Mesenchymal stem cell (in vitro differentiated cells and primary cell): ENCODE measurements at regions not wholly inside any gene's neighbourhood (a gene's known extent, or its start where the extent isn't known, plus 50 kb on each side); places are given as distances from the start of the nearest gene placed in this dataset.

Experiments
- DNase-seq: peaks from one replicate; pipeline ENCODE4 v3.0.0-alpha.2; 2013
- H2AFZ ChIP-seq: one replicate; pipeline ENCODE4 v1.6.1; 2013; ENCODE audit warnings: low read depth, mild to moderate bottlenecking, control low read depth, inconsistent platforms, low read length, moderate library complexity
- H2AK5ac ChIP-seq: 2 replicates; pipeline ENCODE4 v1.6.1; 2013; ENCODE audit warnings: low read length, moderate library complexity, mild to moderate bottlenecking, inconsistent platforms; ENCODE audit not compliant: severe bottlenecking
- H2BK120ac ChIP-seq: one replicate; pipeline ENCODE4 v1.6.1; 2013; ENCODE audit warnings: low read depth, mild to moderate bottlenecking, inconsistent platforms, low read length, moderate library complexity
- H2BK12ac ChIP-seq, 2 experiments: one replicate each; pipeline ENCODE4 v1.6.1; 2013; ENCODE audit warnings: inconsistent platforms in 2 of 2, low read length in 2 of 2, mild to moderate bottlenecking in 2 of 2, moderate library complexity in 2 of 2, control low read depth in 1 of 2
- H2BK15ac ChIP-seq: one replicate; pipeline ENCODE4 v1.6.1; 2013; ENCODE audit warnings: mild to moderate bottlenecking, low read depth, inconsistent platforms; ENCODE audit not compliant: poor library complexity, severe bottlenecking
- H2BK5ac ChIP-seq: 2 replicates; pipeline ENCODE4 v1.6.1; 2013; ENCODE audit warnings: low read depth, mild to moderate bottlenecking, low read length, control low read depth, inconsistent platforms; ENCODE audit not compliant: poor library complexity, severe bottlenecking
- H3K14ac ChIP-seq, 2 experiments: one replicate each; pipeline ENCODE4 v1.6.1; 2013; ENCODE audit warnings: inconsistent platforms in 2 of 2, low read length in 2 of 2, control low read depth in 1 of 2, mild to moderate bottlenecking in 1 of 2, moderate library complexity in 1 of 2
- H3K18ac ChIP-seq, 2 experiments: one replicate each; pipeline ENCODE4 v1.6.1; 2013; ENCODE audit warnings: inconsistent platforms in 2 of 2, low read length in 2 of 2, control low read depth in 1 of 2, low read depth in 1 of 2, mild to moderate bottlenecking in 1 of 2
- H3K23ac ChIP-seq, 2 experiments: one replicate each; pipeline ENCODE4 v1.6.1; 2013; ENCODE audit warnings: inconsistent platforms in 2 of 2, low read length in 2 of 2, mild to moderate bottlenecking in 2 of 2, moderate library complexity in 2 of 2, control low read depth in 1 of 2
- H3K27ac ChIP-seq: 2 replicates; pipeline ENCODE4 v1.5.1; 2013; ENCODE audit warnings: mild to moderate bottlenecking, moderate library complexity, low read length, control low read depth, inconsistent platforms; ENCODE audit not compliant: poor library complexity, severe bottlenecking
- H3K27me3 ChIP-seq, 2 experiments: 2 replicates each; pipeline versions ENCODE4 v1.6.1 to v1.7.0; 2013; ENCODE audit warnings: low read length in 2 of 2, mild to moderate bottlenecking in 2 of 2, moderate library complexity in 2 of 2, control low read depth in 1 of 2, inconsistent platforms in 1 of 2; ENCODE audit not compliant: control insufficient read depth in 1 of 2, insufficient read depth in 1 of 2
- H3K36me3 ChIP-seq, 2 experiments: 2 replicates each; pipeline versions ENCODE4 v1.6.1 to v1.7.0; 2013; ENCODE audit warnings: low read length in 2 of 2, control low read depth in 1 of 2, inconsistent platforms in 1 of 2, low read depth in 1 of 2, mild to moderate bottlenecking in 1 of 2; ENCODE audit not compliant: insufficient read depth in 2 of 2, control insufficient read depth in 1 of 2
- H3K4ac ChIP-seq, 2 experiments: one replicate each; pipeline ENCODE4 v1.6.1; 2013; ENCODE audit warnings: inconsistent platforms in 2 of 2, low read length in 2 of 2, mild to moderate bottlenecking in 2 of 2, moderate library complexity in 2 of 2, control low read depth in 1 of 2, low read depth in 1 of 2
- H3K4me1 ChIP-seq: 2 replicates; pipeline ENCODE4 v1.6.1; 2013; ENCODE audit warnings: low read depth, low read length, control low read depth; ENCODE audit not compliant: control insufficient read depth, insufficient read depth
- H3K4me2 ChIP-seq: 2 replicates; pipeline ENCODE4 v1.6.1; 2013; ENCODE audit warnings: low read length, mild to moderate bottlenecking, inconsistent platforms; ENCODE audit not compliant: poor library complexity, severe bottlenecking
- H3K4me3 ChIP-seq, 2 experiments: 2 replicates each; pipeline versions ENCODE4 v1.5.1 to v1.7.0; 2013; ENCODE audit warnings: low read length in 2 of 2, mild to moderate bottlenecking in 2 of 2, control low read depth in 1 of 2, low read depth in 1 of 2; ENCODE audit not compliant: insufficient read depth in 1 of 2
- H3K79me1 ChIP-seq: replicated peaks from 2 replicates; pipeline ENCODE4 v1.6.1; 2013; ENCODE audit warnings: mild to moderate bottlenecking, control low read depth, low read length, inconsistent platforms; ENCODE audit not compliant: poor library complexity, severe bottlenecking
- H3K9ac ChIP-seq: 2 replicates; pipeline ENCODE4 v1.7.0; 2013; ENCODE audit warnings: mild to moderate bottlenecking, low read length, moderate library complexity
- H3K9me3 ChIP-seq: 2 replicates; pipeline ENCODE4 v1.7.0; 2013; ENCODE audit warnings: mild to moderate bottlenecking, low read length; ENCODE audit not compliant: control insufficient read depth
- H4K8ac ChIP-seq: one replicate; pipeline ENCODE4 v1.6.1; 2013; ENCODE audit warnings: inconsistent platforms, mild to moderate bottlenecking, low read length, moderate library complexity
- H4K91ac ChIP-seq: one replicate; pipeline ENCODE4 v1.6.1; 2013; ENCODE audit warnings: mild to moderate bottlenecking, low read length, inconsistent platforms
- WGBS: methylation state at CpG from one replicate; pipeline ENCODE4 v1.1.7; 2013; ENCODE audit warnings: mixed read lengths; 5-methylcytosine and 5-hydroxymethylcytosine counted together

DNA sequence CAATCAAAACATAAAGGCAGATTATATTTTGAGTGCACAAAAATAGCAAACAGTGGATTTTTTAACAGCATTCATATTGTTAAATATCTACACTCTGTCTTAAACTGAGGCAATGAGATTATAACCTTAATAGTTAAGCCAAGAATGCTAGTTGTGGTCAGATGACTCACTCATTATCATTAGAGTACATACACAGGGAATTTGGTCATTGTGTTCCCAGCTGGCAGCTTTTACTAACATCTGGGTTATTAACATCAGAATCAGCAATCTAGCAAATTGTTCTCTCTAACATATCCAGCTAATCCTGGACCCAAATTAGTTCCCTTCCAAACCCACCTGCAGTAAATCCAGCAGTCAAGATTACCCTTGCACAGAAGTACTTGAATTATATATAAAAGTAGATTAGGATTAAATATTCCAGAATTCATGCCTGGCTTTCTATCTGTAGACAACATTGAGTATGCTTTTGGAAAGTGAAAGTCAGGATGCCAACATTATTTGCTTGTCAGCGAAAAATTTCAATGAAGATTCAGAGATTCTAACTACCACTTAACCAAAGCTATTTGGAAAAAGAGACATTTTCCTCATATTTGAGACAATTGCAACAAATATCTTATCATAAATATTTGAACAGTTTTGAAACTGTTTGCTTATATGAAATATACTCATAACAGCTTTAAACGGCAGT is 1035.6 kb upstream of the PHF14 start:
- H2BK15ac ChIP-seq: no peak overlapping the region
- no peaks in the 10 kb centered on the region for H3K27me3 ChIP-seq
- no peak overlapping the region for H4K8ac ChIP-seq
- no peak overlapping the region for H2BK12ac ChIP-seq
- no peak overlapping the region for H2BK5ac ChIP-seq
- H2AFZ ChIP-seq: no peak overlapping the region
- no peaks in the 10 kb centered on the region for H3K79me1 ChIP-seq
- no peak overlapping the region for H2BK120ac ChIP-seq
- no peak overlapping the region for H3K18ac ChIP-seq
- 80% methylated on average over 1 of the region's 2 CpGs for WGBS
- H3K4me2 ChIP-seq: no peak overlapping the region
- no peaks in the 10 kb centered on the region for H3K36me3 ChIP-seq
- no peak overlapping the region for H3K4me3 ChIP-seq
- peak; percentile 80 for DNase-seq
- no peak overlapping the region for H2AK5ac ChIP-seq
- H3K27ac ChIP-seq: peak overlapping the region; percentile 62
- no peaks in the 10 kb centered on the region for H3K4me1 ChIP-seq
- H4K91ac ChIP-seq: no peak overlapping the region
- no peak overlapping the region for H3K9ac ChIP-seq
- H3K14ac ChIP-seq: no peak overlapping the region
- no peak overlapping the region for H3K4ac ChIP-seq
- peaks cover 10% of the 10 kb centered on the region for H3K9me3 ChIP-seq
- no peak overlapping the region for H3K23ac ChIP-seq

GRCh38 chr7:9939176-9939575 is 1034.5 kb upstream of the PHF14 start:
- Histone ChIP-seq H3K4me1 (no peaks in the 10 kb centered on the region), H3K9me3 (peaks cover 10% of the 10 kb centered on the region), H2BK120ac (no peak overlapping the region), H2BK15ac (no peak overlapping the region), H3K14ac (no peak overlapping the region), H3K18ac (no peak overlapping the region), H3K4me2 (no peak overlapping the region), H3K27ac (no peak overlapping the region), H3K4me3 (no peak overlapping the region), H4K8ac (no peak overlapping the region), H2BK5ac (no peak overlapping the region), H3K79me1 (no peaks in the 10 kb centered on the region), H2AK5ac (no peak overlapping the region), H3K9ac (no peak overlapping the region), H2BK12ac (no peak overlapping the region), H2AFZ (no peak overlapping the region), H3K4ac (no peak overlapping the region), H3K27me3 (no peaks in the 10 kb centered on the region), H3K36me3 (no peaks in the 10 kb centered on the region), H3K23ac (no peak overlapping the region), H4K91ac (no peak overlapping the region)
- peak; percentile 19 for DNase-seq

- Histone ChIP-seq H3K27me3 (no peaks in the 10 kb centered on the region), H2BK12ac (no peak overlapping the region), H3K36me3 (no peaks in the 10 kb centered on the region), H2AK5ac (no peak overlapping the region), H3K14ac (no peak overlapping the region), H3K79me1 (no peaks in the 10 kb centered on the region), H3K18ac (no peak overlapping the region), H3K27ac (no peak overlapping the region), H3K4ac (no peak overlapping the region), H2BK15ac (no peak overlapping the region), H3K9ac (no peak overlapping the region), H4K8ac (no peak overlapping the region), H3K4me2 (no peak overlapping the region), H3K9me3 (peaks cover 4% of the 10 kb centered on the region), H2AFZ (no peak overlapping the region), H3K4me1 (no peaks in the 10 kb centered on the region), H4K91ac (no peak overlapping the region), H3K4me3 (no peak overlapping the region), H2BK120ac (no peak overlapping the region), H3K23ac (no peak overlapping the region), H2BK5ac (no peak overlapping the region)
- DNase-seq: no peak
Observed at GRCh38 chr7:9945131-9945530, 1028.5 kb upstream of the PHF14 start.

DNA sequence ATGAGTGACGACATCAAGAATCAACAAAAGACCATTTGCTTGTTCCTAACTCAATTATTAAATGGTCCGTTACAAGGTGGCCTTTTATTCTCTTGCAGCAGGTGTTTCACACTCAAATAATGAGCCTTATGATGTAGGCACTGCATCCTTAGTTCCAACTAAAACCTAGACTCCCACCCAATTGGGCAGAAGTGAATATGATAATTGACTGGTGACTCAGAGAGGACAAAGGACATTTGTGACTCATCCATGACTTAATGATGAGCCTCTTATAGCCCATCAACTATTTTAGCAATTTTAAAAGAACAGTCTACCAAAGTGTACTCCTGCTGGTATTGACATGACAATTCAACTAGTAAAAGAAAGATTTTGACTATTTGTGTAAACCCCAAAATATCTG is 1027.8 kb upstream of the PHF14 start:
- no peak overlapping the region for H3K4me3 ChIP-seq
- no peaks in the 10 kb centered on the region for H3K36me3 ChIP-seq
- H2BK5ac ChIP-seq: no peak overlapping the region
- no peak overlapping the region for H3K9ac ChIP-seq
- H3K18ac ChIP-seq: no peak overlapping the region
- no peaks in the 10 kb centered on the region for H3K27me3 ChIP-seq
- WGBS: 94% methylated on average over 2 of the region's 2 CpGs
- no peak overlapping the region for H3K4me2 ChIP-seq
- no peak overlapping the region for H2BK15ac ChIP-seq
- H2BK12ac ChIP-seq: no peak overlapping the region
- H2AFZ ChIP-seq: no peak overlapping the region
- H4K91ac ChIP-seq: no peak overlapping the region
- no peaks in the 10 kb centered on the region for H3K79me1 ChIP-seq
- no peak overlapping the region for H2AK5ac ChIP-seq
- peak; percentile 13 for DNase-seq
- no peaks in the 10 kb centered on the region for H3K4me1 ChIP-seq
- no peak overlapping the region for H3K27ac ChIP-seq
- no peak overlapping the region for H3K14ac ChIP-seq
- H4K8ac ChIP-seq: no peak overlapping the region
- H3K23ac ChIP-seq: no peak overlapping the region
- no peak overlapping the region for H3K4ac ChIP-seq
- peaks cover 4% of the 10 kb centered on the region for H3K9me3 ChIP-seq
- no peak overlapping the region for H2BK120ac ChIP-seq
